ENCODE measurements at regions not wholly inside any gene's neighbourhood (a gene's known extent, or its start where the extent isn't known, plus 50 kb on each side); places are given as distances from the start of the nearest gene placed in this dataset.

- H3K9me3 Mint-ChIP-seq = no peaks in the 10 kb centered on the region
- 76% methylated on average over 6 of the region's 6 CpGs; no CpG with 5 or more reads in 1 of the 2 experiments for WGBS, 2 experiments (ENCODE audit: insufficient coverage in 1 of 2, insufficient read length in 1 of 2)
- H3K4me1 ChIP-seq (ENCODE audit: control insufficient read depth, insufficient read depth, low read length) = peaks cover 14% of the 10 kb centered on the region
- no peak overlapping the region for H3K9ac ChIP-seq (ENCODE audit: extremely low read depth, low read length, poor library complexity, severe bottlenecking)
- no peak overlapping the region for H3K4me3 ChIP-seq (ENCODE audit: low read length)
- TF ChIP-seq CTCF (conservative IDR thresholded peaks at IDR 0.05) = no peak
- H3K27me3 ChIP-seq (ENCODE audit: control insufficient read depth, insufficient read depth, low read length, poor library complexity, severe bottlenecking) = no peaks in the 10 kb centered on the region
- H3K36me3 ChIP-seq (ENCODE audit: control insufficient read depth, insufficient read depth, low read length) = no peaks in the 10 kb centered on the region
- H3K4me1 Mint-ChIP-seq = peaks cover 57% of the 10 kb centered on the region
- H3K27ac Mint-ChIP-seq = peak overlapping the region; percentile 6
- no peak overlapping the region for H3K4me3 Mint-ChIP-seq
- no peaks in the 10 kb centered on the region for H3K36me3 Mint-ChIP-seq (ENCODE audit: low read depth)
- no peaks in the 10 kb centered on the region for H3K27me3 Mint-ChIP-seq (ENCODE audit: insufficient read depth)
- no peaks in the 10 kb centered on the region for H3K9me3 ChIP-seq (ENCODE audit: control insufficient read depth, low read length)
- H3K27ac ChIP-seq (ENCODE audit: low read depth, low read length) = no peak overlapping the region
- no peak for DNase-seq
Measured at GRCh38 chr1:209356976-209357377, 226.5 kb upstream of the CAMK1G start.

GRCh38 chr1:209363112-209363511 is 220.4 kb upstream of the CAMK1G start:
- WGBS, 2 experiments (ENCODE audit: insufficient coverage in 1 of 2, insufficient read length in 1 of 2) = 78% methylated on average over 4 of the region's 4 CpGs; no CpG with 5 or more reads in 1 of the 2 experiments
- peak overlapping the region; percentile 87 for H3K27ac Mint-ChIP-seq
- peak; percentile 58 for DNase-seq

GRCh38 chr1:209364716-209365115 is 218.8 kb upstream of the CAMK1G start:
- Histone ChIP-seq H3K9ac (ENCODE audit: extremely low read depth, low read length, poor library complexity, severe bottlenecking) (no peak overlapping the region), H3K36me3 (ENCODE audit: control insufficient read depth, insufficient read depth, low read length) (no peaks in the 10 kb centered on the region), H3K9me3 (ENCODE audit: control insufficient read depth, low read length) (peaks cover 6% of the 10 kb centered on the region), H3K4me1 (ENCODE audit: control insufficient read depth, insufficient read depth, low read length) (peaks cover 18% of the 10 kb centered on the region), H3K27ac (ENCODE audit: low read depth, low read length) (no peak overlapping the region), H3K4me3 (ENCODE audit: low read length) (no peak overlapping the region), H3K27me3 (ENCODE audit: control insufficient read depth, insufficient read depth, low read length, poor library complexity, severe bottlenecking) (no peaks in the 10 kb centered on the region)
- no peak for TF ChIP-seq CTCF (conservative IDR thresholded peaks at IDR 0.05)
- H3K4me3 Mint-ChIP-seq = no peak overlapping the region
- H3K9me3 Mint-ChIP-seq = no peaks in the 10 kb centered on the region
- H3K4me1 Mint-ChIP-seq = peaks cover 46% of the 10 kb centered on the region
- H3K36me3 Mint-ChIP-seq (ENCODE audit: low read depth) = peaks cover 7% of the 10 kb centered on the region
- H3K27me3 Mint-ChIP-seq (ENCODE audit: insufficient read depth) = no peaks in the 10 kb centered on the region
- 89 to 100% methylated on average over 2 to 3 of the region's 3 CpGs for WGBS, 2 experiments (ENCODE audit: insufficient coverage in 1 of 2, insufficient read length in 1 of 2)
- H3K27ac Mint-ChIP-seq = no peak overlapping the region
- no peak for DNase-seq

More at GRCh38 chr1:209363112-209363511, 220.4 kb upstream of the CAMK1G start:
- no peaks in the 10 kb centered on the region for H3K27me3 ChIP-seq (ENCODE audit: control insufficient read depth, insufficient read depth, low read length, poor library complexity, severe bottlenecking)
- Mint-ChIP-seq H3K4me3 (no peak overlapping the region), H3K27me3 (ENCODE audit: insufficient read depth) (no peaks in the 10 kb centered on the region), H3K4me1 (peaks cover 50% of the 10 kb centered on the region), H3K9me3 (no peaks in the 10 kb centered on the region), H3K36me3 (ENCODE audit: low read depth) (peaks cover 7% of the 10 kb centered on the region)
- no peaks in the 10 kb centered on the region for H3K36me3 ChIP-seq (ENCODE audit: control insufficient read depth, insufficient read depth, low read length)
- H3K9ac ChIP-seq (ENCODE audit: extremely low read depth, low read length, poor library complexity, severe bottlenecking) = no peak overlapping the region
- no peak overlapping the region for H3K27ac ChIP-seq (ENCODE audit: low read depth, low read length)
- no peak overlapping the region for H3K4me3 ChIP-seq (ENCODE audit: low read length)
- peaks cover 6% of the 10 kb centered on the region for H3K9me3 ChIP-seq (ENCODE audit: control insufficient read depth, low read length)
- peaks cover 20% of the 10 kb centered on the region for H3K4me1 ChIP-seq (ENCODE audit: control insufficient read depth, insufficient read depth, low read length)
- no peak for TF ChIP-seq CTCF (conservative IDR thresholded peaks at IDR 0.05)

Data from endodermal cell (in vitro differentiated cells).